ENCODE measurements at regions not wholly inside any gene's neighbourhood (a gene's known extent, or its start where the extent isn't known, plus 50 kb on each side); places are given as distances from the start of the nearest gene placed in this dataset.

DNA sequence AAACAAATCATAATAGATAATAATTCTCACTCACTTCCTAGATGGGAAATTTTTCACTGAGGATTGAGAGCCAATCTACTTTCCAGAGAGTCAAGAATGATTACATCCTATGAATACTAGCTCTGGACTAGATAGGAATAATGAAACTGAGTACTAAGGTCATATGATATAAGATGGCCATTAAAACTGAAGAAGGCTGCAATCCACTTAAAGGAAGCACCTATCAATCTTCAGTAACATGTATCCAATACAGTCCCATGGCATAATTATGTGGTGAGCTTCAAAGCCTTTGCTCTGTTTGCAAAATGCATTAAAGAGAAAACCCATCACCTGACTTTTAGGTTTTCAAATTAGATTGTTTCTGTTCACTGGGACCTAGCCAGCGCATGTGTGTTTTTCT is 398.0 kb upstream of the MEIS1 start:
- H3K27me3 ChIP-seq (replicated peaks in 1 of 4; ENCODE audit: control insufficient read depth in 3 of 4, extremely low read depth in 1 of 4, insufficient read depth in 3 of 4, low read length in 3 of 4): no peaks in the 10 kb centered on the region
- H2BK5ac ChIP-seq (ENCODE audit: low read depth, low read length): no peak overlapping the region
- no peaks in the 10 kb centered on the region for H3K36me3 ChIP-seq (ENCODE audit: control insufficient read depth in 2 of 4, insufficient read depth in 4 of 4, low read length in 3 of 4)
- no peak for FAIRE-seq
- no peak overlapping the region for H3K18ac ChIP-seq (ENCODE audit: extremely low read depth, low read length)
- no peaks in the 10 kb centered on the region for H3K79me2 ChIP-seq (ENCODE audit: control insufficient read depth in 1 of 2, insufficient read depth in 2 of 2, low read length in 2 of 2)
- no peak for DNase-seq (ENCODE audit: low read depth in 1 of 2, low spot score in 2 of 2)
- no peak overlapping the region for H3K27ac ChIP-seq (ENCODE audit: low read depth, low read length)
- no peak overlapping the region for H2AK5ac ChIP-seq (ENCODE audit: low read depth, low read length)
- H3K23me2 ChIP-seq (ENCODE audit: low read depth, low read length): no peaks in the 10 kb centered on the region
- H4K20me1 ChIP-seq (replicated peaks in 1 of 2; ENCODE audit: control insufficient read depth in 1 of 2, insufficient read depth in 2 of 2, low read length in 2 of 2): no peaks in the 10 kb centered on the region
- no peak overlapping the region for H3K4me2 ChIP-seq (ENCODE audit: insufficient read depth in 1 of 2, low read depth in 2 of 2, low read length in 2 of 2)
- TF ChIP-seq CHD1 (IDR thresholded peaks at IDR 0.05; ENCODE audit: low read depth, low read length): no peak
- no peak for TF ChIP-seq NRF1 (IDR thresholded peaks at IDR 0.05; ENCODE audit: low read depth, low read length)
- no peak for TF ChIP-seq EZH2 (IDR thresholded peaks at IDR 0.05; ENCODE audit: low read depth, low read length, severe bottlenecking)
- no peaks in the 10 kb centered on the region for H3K79me1 ChIP-seq (ENCODE audit: low read depth, low read length)
- no peak overlapping the region for H2BK15ac ChIP-seq (ENCODE audit: low read length)
- H2BK120ac ChIP-seq (replicated peaks; ENCODE audit: low read depth, low read length): no peak overlapping the region
- ChIA-PET CTCF (ENCODE audit: partially characterized antibody) (interaction anchor here (0.7 to 1.2 kb wide), 2 partner anchors 10 to 271 kb away, joined by 3 read pairs; no protein-coding TSS in a partner anchor), POLR2A (ENCODE audit: partially characterized antibody) (no interaction called here)
- 100% methylated on average over 1 of the region's 1 CpG; no CpG with 5 or more reads in 1 of the 2 experiments for WGBS, 2 experiments (ENCODE audit: extremely low coverage in 1 of 2, insufficient coverage in 1 of 2, insufficient read length in 1 of 2, insufficient replicate concordance in 2 of 2, low coverage in 1 of 2, low lambda C conversion rate in 2 of 2, missing lambda C conversion rate in 1 of 2)
- H2BK20ac ChIP-seq (ENCODE audit: low read length): no peak overlapping the region
- H3K4me1 ChIP-seq (replicated peaks in 1 of 4; ENCODE audit: control insufficient read depth in 3 of 4, insufficient read depth in 4 of 4, low read length in 3 of 4): no peaks in the 10 kb centered on the region
- H3K4ac ChIP-seq (replicated peaks; ENCODE audit: insufficient read length, low read depth, low read length): no peak overlapping the region
- no peaks in the 10 kb centered on the region for H3K9me3 ChIP-seq (ENCODE audit: insufficient read depth in 2 of 2, low read depth in 1 of 2, low read length in 1 of 2)
- H4K5ac ChIP-seq (ENCODE audit: insufficient read length, low read depth, low read length): no peak overlapping the region
- H2BK12ac ChIP-seq (ENCODE audit: low read depth, low read length): no peak overlapping the region
- H3K56ac ChIP-seq (replicated peaks; ENCODE audit: insufficient read length, low read depth, low read length): no peak overlapping the region
- no peak overlapping the region for H3K23ac ChIP-seq (ENCODE audit: insufficient read length)
- no peak overlapping the region for H3K4me3 ChIP-seq (ENCODE audit: extremely low read depth in 1 of 4, insufficient read depth in 2 of 4, low read depth in 3 of 4, low read length in 4 of 4)
- no peak overlapping the region for H4K91ac ChIP-seq (replicated peaks; ENCODE audit: insufficient read length, low read length)
- H4K8ac ChIP-seq (ENCODE audit: extremely low read depth, insufficient read depth, low read length): no peak overlapping the region
- no peak overlapping the region for H3K9ac ChIP-seq (replicated peaks in 1 of 4; ENCODE audit: extremely low read depth in 1 of 4, low read depth in 3 of 4, low read length in 3 of 4)
- H2AFZ ChIP-seq (ENCODE audit: low read length): no peak overlapping the region
- H3K14ac ChIP-seq (ENCODE audit: insufficient read length): no peak overlapping the region
